Suprapubic skin (tissue), 3 donors: ENCODE measurements at regions not wholly inside any gene's neighbourhood (a gene's known extent, or its start where the extent isn't known, plus 50 kb on each side); places are given as distances from the start of the nearest gene placed in this dataset.

ENCODE experiments used
- EP300 ChIP-seq: sonication (generic); formaldehyde crosslinking; IDR thresholded peaks from one replicate; pipeline ENCODE4 v1.6.1; 2017; ENCODE audit warnings: antibody characterized with exemption
- POLR2A ChIP-seq, 2 donors: fragments of 450-650 bp; IDR thresholded peaks; one replicate each; pipeline ENCODE4 v1.6.1; 2017; ENCODE audit warnings: antibody characterized with exemption in 2 of 2, mild to moderate bottlenecking in 2 of 2, moderate library complexity in 2 of 2
- TF ChIP-seq, protein P1 (sequence below), 2 donors: fragments of 200-600 bp in 1 of 2; fragments of 450-650 bp in 1 of 2; sonication (generic) in 1 of 2; IDR thresholded peaks; one replicate each; pipeline ENCODE4 v1.5.1; 2016 to 2019; ENCODE audit warnings: antibody characterized with exemption in 2 of 2, mild to moderate bottlenecking in 1 of 2, moderate library complexity in 1 of 2

DNA sequence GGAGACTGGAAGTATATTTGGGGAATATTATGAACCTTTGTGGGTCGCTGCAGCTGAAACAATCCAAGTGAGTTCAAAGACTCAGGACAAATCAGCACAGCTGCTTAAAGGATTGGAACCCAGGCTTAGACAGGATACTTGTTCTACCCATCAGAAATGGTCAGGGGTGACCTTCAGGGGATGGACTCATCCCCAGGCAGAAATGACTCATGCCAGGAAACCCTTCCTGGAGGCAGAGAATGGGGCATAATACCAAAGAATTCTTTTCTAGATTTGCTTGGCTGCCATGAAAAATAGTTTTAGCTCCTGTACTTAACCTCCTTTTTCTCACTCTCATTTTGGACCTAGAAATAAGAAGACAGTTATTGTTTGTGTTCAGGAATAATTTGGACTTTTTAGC lies 425.5 kb downstream of the TSN start:
- TF ChIP-seq, protein P1, sequence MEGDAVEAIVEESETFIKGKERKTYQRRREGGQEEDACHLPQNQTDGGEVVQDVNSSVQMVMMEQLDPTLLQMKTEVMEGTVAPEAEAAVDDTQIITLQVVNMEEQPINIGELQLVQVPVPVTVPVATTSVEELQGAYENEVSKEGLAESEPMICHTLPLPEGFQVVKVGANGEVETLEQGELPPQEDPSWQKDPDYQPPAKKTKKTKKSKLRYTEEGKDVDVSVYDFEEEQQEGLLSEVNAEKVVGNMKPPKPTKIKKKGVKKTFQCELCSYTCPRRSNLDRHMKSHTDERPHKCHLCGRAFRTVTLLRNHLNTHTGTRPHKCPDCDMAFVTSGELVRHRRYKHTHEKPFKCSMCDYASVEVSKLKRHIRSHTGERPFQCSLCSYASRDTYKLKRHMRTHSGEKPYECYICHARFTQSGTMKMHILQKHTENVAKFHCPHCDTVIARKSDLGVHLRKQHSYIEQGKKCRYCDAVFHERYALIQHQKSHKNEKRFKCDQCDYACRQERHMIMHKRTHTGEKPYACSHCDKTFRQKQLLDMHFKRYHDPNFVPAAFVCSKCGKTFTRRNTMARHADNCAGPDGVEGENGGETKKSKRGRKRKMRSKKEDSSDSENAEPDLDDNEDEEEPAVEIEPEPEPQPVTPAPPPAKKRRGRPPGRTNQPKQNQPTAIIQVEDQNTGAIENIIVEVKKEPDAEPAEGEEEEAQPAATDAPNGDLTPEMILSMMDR (IDR thresholded peaks at IDR 0.05) = no peak
- TF ChIP-seq POLR2A (IDR thresholded peaks at IDR 0.05) (no peak), EP300 (no peak)
